K562 (cell line): ENCODE measurements at regions not wholly inside any gene's neighbourhood (a gene's known extent, or its start where the extent isn't known, plus 50 kb on each side); places are given as distances from the start of the nearest gene placed in this dataset.

ENCODE experiments used
- ATAC-seq: fragments of 200-7000 bp; cut with Tn5 transposase; 3 replicates; pipeline ENCODE4 v1.9.1; 2020; ENCODE audit warnings: moderate library complexity
- BruUV-seq: library from RNA; stranded (reverse); fragments of 400-500 nt; replicated peaks from 2 replicates; lab custom pipeline; 2021; lab: Mats Ljungman, UMichigan
- CTCF ChIA-PET: fragments of 300-600 bp; formaldehyde crosslinking; extraction: SDS; loops from one replicate; lab custom pipeline; 2021; ENCODE audit warnings: low intra/inter-chr PET ratio; lab: Yijun Ruan, JAX
- POLR2A ChIA-PET: fragments of 300-600, 350-650 bp; sonication (Branson Sonifier 250); formaldehyde crosslinking; extraction: SDS; loops from one replicate; lab custom pipeline; 2021; ENCODE audit warnings: antibody characterized with exemption, inconsistent platforms; lab: Yijun Ruan, JAX
- DNase-seq, 4 experiments: peaks; one replicate each; pipeline versions ENCODE4 v3.0.0 to v3.0.0-alpha.2; 2011 to 2018; ENCODE audit warnings: low spot score in 3 of 4, mixed read lengths in 3 of 4; ENCODE audit errors: extremely low read depth in 1 of 4
- FAIRE-seq: peaks from 2 replicates; lab custom pipeline; 2011; peaks lifted over from hg19 to GRCh38; lab: Jason Lieb, UNC
- H2AFZ ChIP-seq: 2 replicates; pipeline ENCODE4 v1.6.0; 2011; ENCODE audit warnings: low read depth, low read length, control low read depth, inconsistent platforms
- H3K27ac ChIP-seq: fragments of 200-600 bp; 3 replicates; pipeline ENCODE4 v1.8.0; 2011; ENCODE audit warnings: low read depth, mild to moderate bottlenecking, control low read depth, inconsistent platforms, low read length, moderate library complexity, mixed read lengths; ENCODE audit errors: extremely low read depth
- H3K27me3 ChIP-seq, 2 experiments: fragments of 300-600 bp in 1 of 2; 2 replicates in 1 of 2; 3 replicates in 1 of 2; pipeline versions ENCODE4 v1.6.0 to v1.8.0; 2011; ENCODE audit warnings: inconsistent platforms in 2 of 2, low read length in 2 of 2, mild to moderate bottlenecking in 1 of 2, mixed read lengths in 1 of 2, moderate library complexity in 1 of 2; ENCODE audit not compliant: control insufficient read depth in 2 of 2, insufficient read depth in 2 of 2
- H3K36me3 ChIP-seq: fragments of 300-600 bp; 3 replicates; pipeline ENCODE4 v1.8.0; 2011; ENCODE audit warnings: mild to moderate bottlenecking, low read length, inconsistent platforms; ENCODE audit not compliant: control insufficient read depth, insufficient read depth
- H3K4me1 ChIP-seq, 2 experiments: fragments of 200-600 bp in 1 of 2; replicated peaks in 1 of 2; 2 replicates in 1 of 2; 3 replicates in 1 of 2; pipeline versions ENCODE4 v1.5.1 to v1.8.0; 2011; ENCODE audit warnings: inconsistent platforms in 2 of 2, low read length in 2 of 2, mild to moderate bottlenecking in 1 of 2, mixed read lengths in 1 of 2, moderate library complexity in 1 of 2; ENCODE audit not compliant: control insufficient read depth in 2 of 2, insufficient read depth in 2 of 2
- H3K4me2 ChIP-seq: 2 replicates; pipeline ENCODE4 v1.6.1; 2011; ENCODE audit warnings: low read length, control low read depth, inconsistent platforms, mixed read lengths; ENCODE audit not compliant: insufficient read depth
- H3K4me3 ChIP-seq: fragments of 200-600 bp; sonication (generic), shearing (Covaris generic); 2 replicates; pipeline ENCODE4 v1.5.1; 2016; ENCODE audit warnings: control low read depth, inconsistent platforms
- H3K79me2 ChIP-seq: fragments of 200-600 bp; 3 replicates; pipeline ENCODE4 v1.8.0; 2011; ENCODE audit warnings: low read length, inconsistent platforms; ENCODE audit not compliant: control insufficient read depth, insufficient read depth
- H3K9ac ChIP-seq, 2 experiments: 2 replicates each; pipeline versions ENCODE4 v1.6.0 to v1.6.1; 2011; ENCODE audit warnings: low read depth in 2 of 2, low read length in 2 of 2, control low read depth in 1 of 2, inconsistent platforms in 1 of 2, mild to moderate bottlenecking in 1 of 2, mixed read lengths in 1 of 2; ENCODE audit not compliant: insufficient read depth in 1 of 2
- H3K9me1 ChIP-seq: one replicate; pipeline ENCODE4 v1.6.0; 2011; ENCODE audit warnings: inconsistent platforms, mild to moderate bottlenecking, low read length, moderate library complexity; ENCODE audit not compliant: control insufficient read depth, insufficient read depth
- H3K9me3 ChIP-seq: replicated peaks from 2 replicates; pipeline ENCODE4 v1.5.1; 2011; ENCODE audit warnings: low read depth, low read length, inconsistent platforms; ENCODE audit not compliant: control insufficient read depth, insufficient read depth
- H4K20me1 ChIP-seq: replicated peaks from 2 replicates; pipeline ENCODE4 v1.6.1; 2011; ENCODE audit warnings: low read length, inconsistent platforms, mixed read lengths; ENCODE audit not compliant: control insufficient read depth, insufficient read depth
- STAT5B ChIP-seq: fragments of 250-450 bp; sonication (Bioruptor Pico); IDR thresholded peaks from 2 replicates; pipeline ENCODE4 v1.8.0; 2021; ENCODE audit warnings: mild to moderate bottlenecking, inconsistent platforms
- ZBTB11 ChIP-seq, 3 experiments: fragments of 200-800 bp in 1 of 3; fragments of 250-450 bp in 1 of 3; fragments of 450-650 bp in 1 of 3; sonication (Bioruptor Pico) in 1 of 3; sonication (Bioruptor generic) in 1 of 3; formaldehyde crosslinking in 1 of 3; IDR thresholded peaks; 2 replicates each; pipeline versions ENCODE4 v1.6.1 to v1.8.0; 2016 to 2022; ENCODE audit warnings: mild to moderate bottlenecking in 2 of 3, missing genetic modification characterization in 2 of 3, missing compliant biosample characterization in 1 of 3, moderate library complexity in 1 of 3
- ZNF398 ChIP-seq: fragments of 250-450 bp; sonication (Bioruptor Pico); IDR thresholded peaks from 2 replicates; pipeline ENCODE4 v1.8.0; 2021; ENCODE audit warnings: moderate library complexity, mild to moderate bottlenecking, inconsistent platforms
- ZNF699 ChIP-seq: fragments of 250-450 bp; sonication (Bioruptor Pico); IDR thresholded peaks from 2 replicates; pipeline ENCODE4 v1.8.0; 2021; ENCODE audit warnings: mild to moderate bottlenecking, moderate library complexity; ENCODE audit not compliant: insufficient replicate concordance
- ZNF76 ChIP-seq: fragments of 250-450 bp; sonication (Bioruptor Pico); IDR thresholded peaks from 2 replicates; pipeline ENCODE4 v1.4.0; 2020; ENCODE audit warnings: mild to moderate bottlenecking, moderate library complexity, borderline replicate concordance
- WGBS: fragments of 100-300 bp; shearing (Covaris generic); methylation state at CpG from one replicate; pipeline ENCODE4 v1.1.6; 2016; ENCODE audit warnings: low coverage, mixed read lengths; ENCODE audit not compliant: insufficient coverage; ENCODE audit errors: missing lambda C conversion rate; 5-methylcytosine and 5-hydroxymethylcytosine counted together
- in situ Hi-C: fragments of 300-500 bp; cut with MboI; formaldehyde crosslinking; loops from 4 replicates; pipeline ENCODE4 v1.15.0; 2018; ENCODE audit warnings: inconsistent platforms, mixed read lengths
- intact Hi-C: fragments of 100-400 bp; cut with micrococcal nuclease; formaldehyde crosslinking; loops from 2 replicates; pipeline ENCODE4 v1.14.2; 2022

GRCh38 chr6:8733879-8734278 lies 298.5 kb upstream of the SLC35B3 start:
- Histone ChIP-seq H3K4me3 (no peak overlapping the region), H3K9me3 (no peaks in the 10 kb centered on the region; the same call in 1 of the 2 replicates), H3K27me3 (no peaks in the 10 kb centered on the region), H3K27ac (no peak overlapping the region), H3K4me2 (no peak overlapping the region), H4K20me1 (no peaks in the 10 kb centered on the region), H2AFZ (no peak overlapping the region), H3K9ac (no peak overlapping the region), H3K79me2 (no peaks in the 10 kb centered on the region), H3K9me1 (no peaks in the 10 kb centered on the region), H3K36me3 (no peaks in the 10 kb centered on the region), H3K4me1 (no peaks in the 10 kb centered on the region)
- TF ChIP-seq ZNF699 = no peak
- TF ChIP-seq ZNF76 = no peak
- no peak for TF ChIP-seq ZBTB11 (CRISPR knock-in tag; IDR thresholded peaks at IDR 0.05)
- TF ChIP-seq STAT5B (CRISPR knock-in tag) = no peak
- no peak for TF ChIP-seq ZNF398 (CRISPR knock-in tag)
- FAIRE-seq (no peak), DNase-seq (no peak), ATAC-seq (no peak)
- intact Hi-C loops = no loop called here
- 2% methylated on average over 5 of the region's 5 CpGs for WGBS
- CTCF ChIA-PET = no interaction called here
- in situ Hi-C loops = no loop called here
- BruUV-seq = no TSS peak
- POLR2A ChIA-PET = no interaction called here
